HFFc6 (cell line): ENCODE measurements at regions not wholly inside any gene's neighbourhood (a gene's known extent, or its start where the extent isn't known, plus 50 kb on each side); places are given as distances from the start of the nearest gene placed in this dataset.

Experiments
- DNase-seq: peaks from one replicate; pipeline ENCODE4 v3.0.0-alpha.2; 2018
- H3K27ac Mint-ChIP-seq: 2 replicates; pipeline ENCODE4 v1.8.0; 2020; ENCODE audit warnings: mild to moderate bottlenecking, mixed read lengths
- H3K27me3 Mint-ChIP-seq: 2 replicates; pipeline ENCODE4 v1.8.0; 2021; ENCODE audit warnings: mild to moderate bottlenecking, moderate library complexity, mixed read lengths; ENCODE audit not compliant: insufficient read depth
- H3K36me3 Mint-ChIP-seq: 2 replicates; pipeline ENCODE4 v1.8.0; 2021; ENCODE audit warnings: low read depth, mixed read lengths
- H3K4me1 Mint-ChIP-seq: 2 replicates; pipeline ENCODE4 v1.8.0; 2020; ENCODE audit warnings: low read depth, mixed read lengths
- H3K4me3 Mint-ChIP-seq: 2 replicates; pipeline ENCODE4 v1.8.0; 2020; ENCODE audit warnings: mild to moderate bottlenecking, moderate library complexity, mixed read lengths
- H3K9me3 Mint-ChIP-seq: 2 replicates; pipeline ENCODE4 v1.8.0; 2020; ENCODE audit warnings: mild to moderate bottlenecking, mixed read lengths
- CTCF ChIP-seq: fragments of 200-600 bp; sonication (generic); IDR thresholded peaks from 2 replicates; pipeline ENCODE4 v1.5.0; 2021; ENCODE audit warnings: antibody characterized with exemption, mild to moderate bottlenecking

DNA sequence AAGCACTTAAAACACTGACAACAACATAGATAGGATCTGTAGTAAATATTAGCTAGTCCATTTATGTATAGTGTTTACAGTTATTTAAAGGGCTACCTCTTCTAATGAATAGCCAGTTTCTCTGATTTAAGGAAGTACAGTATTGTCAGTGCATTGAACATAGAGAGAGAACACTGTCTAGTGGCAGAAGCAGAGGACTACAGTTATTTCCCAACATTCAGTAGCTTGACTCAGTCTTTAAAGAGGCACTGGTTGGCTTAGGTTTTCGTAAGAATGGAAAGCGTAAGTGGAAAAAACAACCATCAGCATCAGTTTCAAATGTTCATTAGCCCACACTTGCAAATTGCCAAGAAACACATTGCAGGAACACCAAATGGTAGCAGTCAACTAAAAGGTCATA, 125.0 kb upstream of the HMGA2 start:
- DNase-seq = peak; percentile 55
- H3K27me3 Mint-ChIP-seq = peaks cover 2% of the 10 kb centered on the region; the same call in 1 of the 2 replicates
- no peaks in the 10 kb centered on the region for H3K9me3 Mint-ChIP-seq
- H3K36me3 Mint-ChIP-seq = no peaks in the 10 kb centered on the region
- H3K4me3 Mint-ChIP-seq = peak overlapping the region; percentile 31; the same call in 1 of the 2 replicates
- peak overlapping the region; percentile 12; the same call in 1 of the 2 replicates for H3K27ac Mint-ChIP-seq
- peak; percentile 70 for TF ChIP-seq CTCF
- H3K4me1 Mint-ChIP-seq = peaks cover 46% of the 10 kb centered on the region

GRCh38 chr12:65703176-65703575, 121.1 kb upstream of the HMGA2 start:
- Mint-ChIP-seq H3K4me3 (no peak overlapping the region), H3K4me1 (peaks cover 20% of the 10 kb centered on the region), H3K36me3 (peaks cover 28% of the 10 kb centered on the region), H3K27ac (no peak overlapping the region), H3K9me3 (peaks cover 27% of the 10 kb centered on the region), H3K27me3 (peaks cover 2% of the 10 kb centered on the region; the same call in 1 of the 2 replicates)
- TF ChIP-seq CTCF = no peak
- no peak for DNase-seq

- Mint-ChIP-seq H3K4me3 (no peak overlapping the region), H3K4me1 (peaks cover 6% of the 10 kb centered on the region; the same call in 1 of the 2 replicates), H3K36me3 (peaks cover 28% of the 10 kb centered on the region), H3K9me3 (peaks cover 27% of the 10 kb centered on the region), H3K27me3 (peaks cover 5% of the 10 kb centered on the region; the same call in 1 of the 2 replicates), H3K27ac (no peak overlapping the region)
- no peak for TF ChIP-seq CTCF
- no peak for DNase-seq
Observed at GRCh38 chr12:65705380-65705876, 118.9 kb upstream of the HMGA2 start.

DNA sequence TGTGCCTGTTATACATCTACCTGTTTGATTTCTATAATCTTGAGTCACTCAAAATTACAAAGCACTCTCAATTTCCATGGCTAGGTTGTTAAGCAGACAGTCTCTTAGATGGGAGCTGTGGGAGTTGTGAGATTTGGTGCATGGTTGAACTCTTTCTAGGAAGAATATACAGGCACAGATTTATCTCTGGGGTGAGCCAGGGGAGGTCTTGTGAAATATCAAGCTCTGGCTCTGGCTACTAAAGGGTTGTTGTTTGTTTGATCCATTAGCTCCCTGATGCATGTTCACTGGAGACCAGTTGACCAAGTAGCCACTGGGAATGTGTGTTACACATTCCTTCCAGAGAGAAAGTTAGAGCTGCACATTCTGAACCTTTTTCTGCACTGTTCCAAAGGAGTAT, 117.2 kb upstream of the HMGA2 start:
- H3K36me3 Mint-ChIP-seq = peaks cover 28% of the 10 kb centered on the region

GRCh38 chr12:65712260-65713004, 111.9 kb upstream of the HMGA2 start:
- no peaks in the 10 kb centered on the region for H3K9me3 Mint-ChIP-seq
- TF ChIP-seq CTCF = no peak

More for the DNA sequence above, 117.2 kb upstream of the HMGA2 start:
- Mint-ChIP-seq H3K4me3 (no peak overlapping the region), H3K4me1 (no peaks in the 10 kb centered on the region), H3K27ac (no peak overlapping the region), H3K9me3 (peaks cover 27% of the 10 kb centered on the region), H3K27me3 (peaks cover 3% of the 10 kb centered on the region; the same call in 1 of the 2 replicates)
- no peak for DNase-seq
- no peak for TF ChIP-seq CTCF

More at GRCh38 chr12:65712260-65713004, 111.9 kb upstream of the HMGA2 start:
- Mint-ChIP-seq H3K4me1 (no peaks in the 10 kb centered on the region), H3K36me3 (peaks cover under 1% of the 10 kb centered on the region; the same call in 1 of the 2 replicates), H3K27ac (no peak overlapping the region), H3K27me3 (peaks cover 2% of the 10 kb centered on the region; the same call in 1 of the 2 replicates), H3K4me3 (no peak overlapping the region)
- no peak for DNase-seq
